NCI-H1436 (cell line): ENCODE measurements at regions not wholly inside any gene's neighbourhood (a gene's known extent, or its start where the extent isn't known, plus 50 kb on each side); places are given as distances from the start of the nearest gene placed in this dataset.
A peak's percentile ranks its signal among the peaks of the same experiment; 100 is the strongest.
"Not testable (repeated sequence)": the region's sequence is repeated elsewhere in the genome, so short reads cannot be mapped to it uniquely, and the experiment has no call there.

Experiments
- DNase-seq: peaks from one replicate; lab custom pipeline; 2025; lab: John Stamatoyannopoulos, UW

- DNase-seq: not testable (repeated sequence)
Measured at GRCh38 chr22:15772337-15772736, 82.5 kb downstream of the POTEH start.

- DNase-seq: not testable (repeated sequence)
Measured at GRCh38 chr22:15775118-15775517, 85.3 kb downstream of the POTEH start.

GRCh38 chr22:15775670-15776669 lies 86.1 kb downstream of the POTEH start:
- DNase-seq: peak; percentile 53

GRCh38 chr22:15776727-15777126 lies 86.9 kb downstream of the POTEH start:
- not testable (repeated sequence) for DNase-seq

GRCh38 chr22:15777150-15777549 lies 87.3 kb downstream of the POTEH start:
- DNase-seq: not testable (repeated sequence)

- DNase-seq: not testable (repeated sequence)
Measured at GRCh38 chr22:15777557-15777956, 87.7 kb downstream of the POTEH start.

GRCh38 chr22:15778366-15778765 lies 88.5 kb downstream of the POTEH start:
- DNase-seq: not testable (repeated sequence)

- not testable (repeated sequence) for DNase-seq
Measured at GRCh38 chr22:15781652-15782051, 91.8 kb downstream of the POTEH start.

- DNase-seq: not testable (repeated sequence)
Measured at GRCh38 chr22:15782933-15783332, 93.1 kb downstream of the POTEH start.

GRCh38 chr22:15784383-15785085 lies 94.7 kb downstream of the POTEH start:
- not testable (repeated sequence) for DNase-seq

- DNase-seq: not testable (repeated sequence)
Measured at GRCh38 chr22:15786942-15787733, 97.3 kb downstream of the POTEH start.

- not testable (repeated sequence) for DNase-seq
Measured at GRCh38 chr22:15791557-15791956, 101.7 kb downstream of the POTEH start.

GRCh38 chr22:15799935-15800334 lies 110.1 kb downstream of the POTEH start:
- not testable (repeated sequence) for DNase-seq

GRCh38 chr22:15811141-15811540 lies 121.3 kb downstream of the POTEH start:
- not testable (repeated sequence) for DNase-seq

GRCh38 chr22:15815783-15816182 lies 126.0 kb downstream of the POTEH start:
- not testable (repeated sequence) for DNase-seq

- not testable (repeated sequence) for DNase-seq
Measured at GRCh38 chr22:15816470-15816869, 126.6 kb downstream of the POTEH start.

GRCh38 chr22:15817264-15817663 lies 127.4 kb downstream of the POTEH start:
- not testable (repeated sequence) for DNase-seq

GRCh38 chr22:15819886-15820285 lies 130.1 kb downstream of the POTEH start:
- DNase-seq: not testable (repeated sequence)

- DNase-seq: not testable (repeated sequence)
Measured at GRCh38 chr22:15821088-15821487, 131.3 kb downstream of the POTEH start.

- DNase-seq: not testable (repeated sequence)
Measured at GRCh38 chr22:15822001-15822400, 132.2 kb downstream of the POTEH start.

GRCh38 chr22:15823178-15823577 lies 133.4 kb downstream of the POTEH start:
- DNase-seq: not testable (repeated sequence)

- DNase-seq: not testable (repeated sequence)
Measured at GRCh38 chr22:15832235-15832634, 142.4 kb downstream of the POTEH start.
